Stimulated activated effector memory CD8-positive, alpha-beta T cell treated with anti-CD3 and anti-CD28 coated beads, Interleukin-12 subunit alpha, Interleukin-12 subunit beta, amount 100 ng/mL, for 72 hours (primary cell): ENCODE measurements at regions not wholly inside any gene's neighbourhood (a gene's known extent, or its start where the extent isn't known, plus 50 kb on each side); places are given as distances from the start of the nearest gene placed in this dataset.

Experiments
- ATAC-seq: fragments of 150-1000 bp; cut with Tn5 transposase; 2 replicates; pipeline ENCODE4 v1.10.0; 2021
- DNase-seq, 2 donors: peaks; one replicate each; pipeline ENCODE4 v3.0.0; 2021 to 2022; ENCODE audit warnings: low spot score in 2 of 2
- H3K27ac Mint-ChIP-seq: one replicate; pipeline ENCODE4 v1.8.0; 2022; ENCODE audit warnings: mild to moderate bottlenecking, mixed read lengths
- H3K36me3 Mint-ChIP-seq: one replicate; pipeline ENCODE4 v1.8.0; 2022; ENCODE audit warnings: mild to moderate bottlenecking, mixed read lengths
- H3K4me1 Mint-ChIP-seq: one replicate; pipeline ENCODE4 v1.8.0; 2022; ENCODE audit warnings: mixed read lengths
- H3K4me3 Mint-ChIP-seq: one replicate; pipeline ENCODE4 v1.8.0; 2022; ENCODE audit warnings: mild to moderate bottlenecking, mixed read lengths
- H3K9me3 Mint-ChIP-seq: one replicate; pipeline ENCODE4 v1.8.0; 2022; ENCODE audit warnings: mixed read lengths

- Mint-ChIP-seq H3K4me3 (no peak overlapping the region), H3K36me3 (no peaks in the 10 kb centered on the region), H3K9me3 (no peaks in the 10 kb centered on the region), H3K27ac (no peak overlapping the region), H3K4me1 (no peaks in the 10 kb centered on the region)
- DNase-seq (no peak), ATAC-seq (no peak)
Measured at GRCh38 chr6:87794922-87795885, 93.2 kb upstream of the AKIRIN2 start.

- no peaks in the 10 kb centered on the region for H3K9me3 Mint-ChIP-seq
- no peaks in the 10 kb centered on the region for H3K4me1 Mint-ChIP-seq
- no peak for DNase-seq
- ATAC-seq, result no peak
- no peak overlapping the region for H3K4me3 Mint-ChIP-seq
- H3K36me3 Mint-ChIP-seq, result no peaks in the 10 kb centered on the region
- no peak overlapping the region for H3K27ac Mint-ChIP-seq
Measured at GRCh38 chr6:87793315-87793714, 91.3 kb upstream of the AKIRIN2 start.

- Mint-ChIP-seq H3K27ac (no peak overlapping the region), H3K36me3 (no peaks in the 10 kb centered on the region), H3K4me3 (no peak overlapping the region), H3K4me1 (no peaks in the 10 kb centered on the region), H3K9me3 (no peaks in the 10 kb centered on the region)
- ATAC-seq, result no peak
- DNase-seq, result no peak
Measured at GRCh38 chr6:87791982-87792381, 89.9 kb upstream of the AKIRIN2 start.

- ATAC-seq (no peak), DNase-seq (no peak)
- Mint-ChIP-seq H3K4me1 (no peaks in the 10 kb centered on the region), H3K4me3 (no peak overlapping the region), H3K27ac (no peak overlapping the region), H3K36me3 (no peaks in the 10 kb centered on the region), H3K9me3 (no peaks in the 10 kb centered on the region)
Measured at GRCh38 chr6:87791485-87791884, 89.5 kb upstream of the AKIRIN2 start.

- Mint-ChIP-seq H3K27ac (no peak overlapping the region), H3K4me1 (no peaks in the 10 kb centered on the region), H3K36me3 (no peaks in the 10 kb centered on the region), H3K4me3 (no peak overlapping the region), H3K9me3 (no peaks in the 10 kb centered on the region)
- no peak for DNase-seq
- ATAC-seq, result no peak
Measured at GRCh38 chr6:87791029-87791428, 89.0 kb upstream of the AKIRIN2 start.

- DNase-seq (no peak), ATAC-seq (no peak)
- no peak overlapping the region for H3K27ac Mint-ChIP-seq
- H3K4me3 Mint-ChIP-seq, result no peak overlapping the region
- no peaks in the 10 kb centered on the region for H3K9me3 Mint-ChIP-seq
- no peaks in the 10 kb centered on the region for H3K4me1 Mint-ChIP-seq
- no peaks in the 10 kb centered on the region for H3K36me3 Mint-ChIP-seq
Measured at GRCh38 chr6:87789900-87790290, 87.9 kb upstream of the AKIRIN2 start.

GRCh38 chr6:87789198-87789899 lies 87.3 kb upstream of the AKIRIN2 start:
- Mint-ChIP-seq H3K36me3 (no peaks in the 10 kb centered on the region), H3K4me3 (no peak overlapping the region), H3K9me3 (no peaks in the 10 kb centered on the region), H3K4me1 (no peaks in the 10 kb centered on the region), H3K27ac (no peak overlapping the region)
- DNase-seq, result no peak
- ATAC-seq, result no peak

- H3K9me3 Mint-ChIP-seq, result no peaks in the 10 kb centered on the region
- no peak overlapping the region for H3K27ac Mint-ChIP-seq
- DNase-seq (no peak), ATAC-seq (no peak)
- no peak overlapping the region for H3K4me3 Mint-ChIP-seq
- no peaks in the 10 kb centered on the region for H3K36me3 Mint-ChIP-seq
- no peaks in the 10 kb centered on the region for H3K4me1 Mint-ChIP-seq
Measured at GRCh38 chr6:87788141-87788540, 86.1 kb upstream of the AKIRIN2 start.

- H3K4me1 Mint-ChIP-seq, result no peaks in the 10 kb centered on the region
- H3K27ac Mint-ChIP-seq, result no peak overlapping the region
- no peaks in the 10 kb centered on the region for H3K9me3 Mint-ChIP-seq
- no peaks in the 10 kb centered on the region for H3K36me3 Mint-ChIP-seq
- H3K4me3 Mint-ChIP-seq, result no peak overlapping the region
- no peak for ATAC-seq
- DNase-seq, result no peak
Measured at GRCh38 chr6:87785229-87785862, 83.3 kb upstream of the AKIRIN2 start.

GRCh38 chr6:87784690-87785089 lies 82.7 kb upstream of the AKIRIN2 start:
- Mint-ChIP-seq H3K9me3 (no peaks in the 10 kb centered on the region), H3K27ac (no peak overlapping the region), H3K4me1 (no peaks in the 10 kb centered on the region), H3K4me3 (no peak overlapping the region), H3K36me3 (no peaks in the 10 kb centered on the region)
- ATAC-seq (no peak), DNase-seq (no peak)

GRCh38 chr6:87784051-87784450 lies 82.0 kb upstream of the AKIRIN2 start:
- H3K4me1 Mint-ChIP-seq, result no peaks in the 10 kb centered on the region
- ATAC-seq (no peak), DNase-seq (no peak)
- no peak overlapping the region for H3K4me3 Mint-ChIP-seq
- H3K36me3 Mint-ChIP-seq, result no peaks in the 10 kb centered on the region
- H3K27ac Mint-ChIP-seq, result no peak overlapping the region
- H3K9me3 Mint-ChIP-seq, result no peaks in the 10 kb centered on the region

GRCh38 chr6:87779542-87779941 lies 77.5 kb upstream of the AKIRIN2 start:
- DNase-seq (no peak), ATAC-seq (no peak)
- no peaks in the 10 kb centered on the region for H3K9me3 Mint-ChIP-seq
- no peak overlapping the region for H3K27ac Mint-ChIP-seq
- H3K4me3 Mint-ChIP-seq, result no peak overlapping the region
- no peaks in the 10 kb centered on the region for H3K36me3 Mint-ChIP-seq
- no peaks in the 10 kb centered on the region for H3K4me1 Mint-ChIP-seq

GRCh38 chr6:87772597-87773530 lies 70.8 kb upstream of the AKIRIN2 start:
- H3K9me3 Mint-ChIP-seq, result no peaks in the 10 kb centered on the region
- H3K27ac Mint-ChIP-seq, result no peak overlapping the region
- no peaks in the 10 kb centered on the region for H3K36me3 Mint-ChIP-seq
- DNase-seq (no peak), ATAC-seq (no peak)
- no peak overlapping the region for H3K4me3 Mint-ChIP-seq
- H3K4me1 Mint-ChIP-seq, result no peaks in the 10 kb centered on the region

GRCh38 chr6:87767478-87767877 lies 65.4 kb upstream of the AKIRIN2 start:
- Mint-ChIP-seq H3K27ac (no peak overlapping the region), H3K36me3 (no peaks in the 10 kb centered on the region), H3K9me3 (no peaks in the 10 kb centered on the region), H3K4me1 (no peaks in the 10 kb centered on the region), H3K4me3 (no peak overlapping the region)
- DNase-seq (no peak), ATAC-seq (no peak)

GRCh38 chr6:87766211-87766610 lies 64.2 kb upstream of the AKIRIN2 start:
- ATAC-seq (no peak), DNase-seq (no peak)
- no peaks in the 10 kb centered on the region for H3K4me1 Mint-ChIP-seq
- no peak overlapping the region for H3K27ac Mint-ChIP-seq
- H3K9me3 Mint-ChIP-seq, result no peaks in the 10 kb centered on the region
- no peaks in the 10 kb centered on the region for H3K36me3 Mint-ChIP-seq
- H3K4me3 Mint-ChIP-seq, result no peak overlapping the region
